ENCODE measurements at regions not wholly inside any gene's neighbourhood (a gene's known extent, or its start where the extent isn't known, plus 50 kb on each side); places are given as distances from the start of the nearest gene placed in this dataset.

GRCh38 chr12:12016284-12017100, 54.2 kb upstream of the BCL2L14 start:
- no peak for DNase-seq (ENCODE audit: low read depth)

DNA sequence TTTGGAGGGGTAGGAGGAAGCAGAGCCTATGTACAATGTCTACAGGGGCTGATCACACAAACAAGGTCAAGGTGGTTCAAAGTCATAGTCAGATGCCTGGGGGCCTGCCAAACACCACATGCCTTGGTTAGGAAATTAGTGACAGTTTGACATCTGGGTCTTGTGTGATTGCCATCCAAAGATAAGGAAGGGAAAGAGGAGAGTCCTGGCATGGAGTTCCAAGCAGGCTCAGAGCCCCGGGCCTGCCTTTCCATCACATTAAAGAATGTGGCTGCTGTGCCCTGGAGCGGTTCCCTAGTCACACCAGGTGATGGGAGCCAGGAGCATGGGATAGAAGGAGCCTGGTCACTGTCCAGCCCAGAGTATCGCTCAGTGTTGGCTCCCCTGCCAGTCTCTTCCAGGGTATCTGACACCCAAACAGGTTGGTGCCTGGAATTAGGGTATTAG, 53.6 kb upstream of the BCL2L14 start:
- no peak for DNase-seq (ENCODE audit: low read depth)

DNA sequence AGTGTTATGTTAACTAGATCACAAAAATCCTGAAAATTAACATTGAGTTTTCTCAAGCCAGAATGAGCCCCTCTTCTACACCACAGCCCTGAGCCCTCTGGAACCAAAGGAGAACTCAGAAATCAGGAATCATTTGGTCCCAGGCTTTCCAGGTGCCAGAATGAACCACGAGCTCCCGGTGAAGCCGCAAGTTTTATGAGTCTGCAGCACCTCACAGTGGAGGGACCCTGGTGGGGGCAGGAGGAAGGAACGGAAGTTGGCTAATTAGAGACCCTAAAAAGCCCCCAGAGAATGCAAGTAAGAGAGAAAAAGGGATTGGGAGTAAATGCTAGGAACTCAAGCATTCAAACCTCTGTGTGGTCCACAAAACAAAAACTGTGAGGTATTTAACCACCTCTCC, 52.9 kb upstream of the BCL2L14 start:
- DNase-seq (ENCODE audit: low read depth), result peak; percentile 12

DNA sequence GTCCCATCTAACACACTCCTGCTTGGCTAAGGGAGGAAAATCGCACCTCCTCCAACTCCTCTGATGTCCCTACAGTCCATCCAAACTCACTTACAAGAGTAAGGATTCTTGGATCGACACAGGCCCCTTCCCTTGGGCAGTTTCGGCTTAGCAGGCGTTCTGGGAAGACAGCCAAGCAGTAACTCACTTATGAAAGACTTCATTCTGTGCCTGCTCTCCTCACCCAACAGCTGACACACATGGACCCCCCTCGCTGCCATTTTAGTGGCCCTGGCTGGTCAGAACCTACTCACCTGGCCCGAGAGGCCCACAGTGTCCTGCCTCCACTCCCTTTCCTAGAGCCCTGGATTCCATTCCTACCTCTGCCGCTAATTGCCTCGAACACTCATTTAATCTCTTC, 52.3 kb upstream of the BCL2L14 start:
- peak; percentile 24 for DNase-seq (ENCODE audit: low read depth)

- DNase-seq (ENCODE audit: low read depth), result peak; percentile 11
Observed at GRCh38 chr12:12019881-12020280, 50.9 kb upstream of the BCL2L14 start.

GRCh38 chr12:12020762-12021161, 50.0 kb upstream of the BCL2L14 start:
- DNase-seq (ENCODE audit: low read depth), result no peak

All from ELR (cell line).